GM12873 (cell line): ENCODE measurements at regions not wholly inside any gene's neighbourhood (a gene's known extent, or its start where the extent isn't known, plus 50 kb on each side); places are given as distances from the start of the nearest gene placed in this dataset.

Experiments
- CTCF ChIP-seq: IDR thresholded peaks from 2 replicates; pipeline ENCODE4 v1.5.1; 2012; ENCODE audit warnings: low read depth, mild to moderate bottlenecking, moderate library complexity, low read length, control low read depth; ENCODE audit not compliant: insufficient read depth; ENCODE audit errors: missing control alignments

GRCh38 chr22:33986954-33987353, 66.7 kb upstream of the LARGE1 start:
- no peak for TF ChIP-seq CTCF

GRCh38 chr22:33991620-33992019, 71.3 kb upstream of the LARGE1 start:
- no peak for TF ChIP-seq CTCF

GRCh38 chr22:33996824-33997223, 76.5 kb upstream of the LARGE1 start:
- TF ChIP-seq CTCF = no peak

- no peak for TF ChIP-seq CTCF
Observed at GRCh38 chr22:34000879-34001526, 80.7 kb upstream of the LARGE1 start.

GRCh38 chr22:34001701-34002466, 81.6 kb upstream of the LARGE1 start:
- no peak for TF ChIP-seq CTCF

GRCh38 chr22:34004058-34004457, 83.8 kb upstream of the LARGE1 start:
- no peak for TF ChIP-seq CTCF

- no peak for TF ChIP-seq CTCF
Observed at GRCh38 chr22:34010259-34010658, 90.0 kb upstream of the LARGE1 start.
